ENCODE measurements at regions not wholly inside any gene's neighbourhood (a gene's known extent, or its start where the extent isn't known, plus 50 kb on each side); places are given as distances from the start of the nearest gene placed in this dataset.

DNA sequence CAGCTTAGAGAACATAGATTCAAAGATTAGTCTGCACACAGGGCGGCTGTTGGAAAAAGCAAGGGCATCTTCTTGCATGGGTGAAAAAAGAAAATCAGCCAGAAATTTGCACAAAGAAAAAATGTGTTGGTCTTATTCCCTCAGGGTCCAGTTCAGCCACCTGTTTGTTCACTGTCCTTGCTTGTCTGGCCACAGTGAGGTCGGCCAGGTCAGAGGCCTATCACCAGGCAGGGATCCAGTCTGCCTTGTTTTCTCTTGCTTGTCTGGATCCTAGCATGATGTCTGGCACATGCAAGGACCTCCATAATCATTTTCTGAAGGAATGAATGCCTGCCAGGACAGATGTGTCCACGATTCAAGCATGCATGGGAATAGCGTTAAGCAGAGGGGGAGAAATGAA, 359.1 kb upstream of the TBX3 start:
- DNase-seq = no peak

DNA sequence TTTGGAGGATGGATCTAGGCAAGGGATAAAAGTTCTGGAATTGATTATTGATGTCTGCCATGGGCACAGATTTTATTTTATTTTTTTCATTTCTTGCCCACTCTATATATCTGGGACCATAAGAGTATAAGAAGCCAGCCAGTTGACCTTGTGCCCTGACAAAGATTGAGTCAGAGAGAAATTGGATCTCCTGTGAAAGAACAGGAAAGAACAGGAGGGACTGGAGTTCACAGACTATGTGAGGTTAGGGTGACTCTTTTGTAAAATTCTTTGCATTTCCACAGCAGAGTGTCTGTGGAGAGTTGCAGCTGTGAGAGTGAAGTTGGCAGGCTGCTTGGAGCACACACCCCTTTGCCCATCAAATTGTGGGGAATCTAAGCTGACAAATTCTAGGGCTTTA, 358.4 kb upstream of the TBX3 start:
- no peak for DNase-seq

DNA sequence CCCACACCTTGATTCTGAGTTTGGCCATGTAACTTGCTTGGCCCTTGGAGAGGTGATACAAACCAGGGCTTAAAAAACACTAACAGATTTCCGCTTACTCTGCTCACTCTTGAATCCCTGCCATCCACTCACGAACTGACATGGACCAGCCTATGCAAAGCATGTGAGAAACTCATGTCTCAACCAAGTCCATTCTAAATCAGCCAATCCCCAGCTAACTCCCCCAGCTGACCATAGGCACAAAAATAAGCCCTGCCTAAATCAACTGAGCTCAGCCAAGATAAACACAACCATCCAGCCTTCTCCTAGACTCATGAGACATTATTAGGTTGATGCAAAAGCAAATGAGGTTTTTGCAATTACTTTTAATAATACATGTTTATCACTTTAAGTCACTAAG, 353.9 kb upstream of the TBX3 start:
- no peak for DNase-seq

DNA sequence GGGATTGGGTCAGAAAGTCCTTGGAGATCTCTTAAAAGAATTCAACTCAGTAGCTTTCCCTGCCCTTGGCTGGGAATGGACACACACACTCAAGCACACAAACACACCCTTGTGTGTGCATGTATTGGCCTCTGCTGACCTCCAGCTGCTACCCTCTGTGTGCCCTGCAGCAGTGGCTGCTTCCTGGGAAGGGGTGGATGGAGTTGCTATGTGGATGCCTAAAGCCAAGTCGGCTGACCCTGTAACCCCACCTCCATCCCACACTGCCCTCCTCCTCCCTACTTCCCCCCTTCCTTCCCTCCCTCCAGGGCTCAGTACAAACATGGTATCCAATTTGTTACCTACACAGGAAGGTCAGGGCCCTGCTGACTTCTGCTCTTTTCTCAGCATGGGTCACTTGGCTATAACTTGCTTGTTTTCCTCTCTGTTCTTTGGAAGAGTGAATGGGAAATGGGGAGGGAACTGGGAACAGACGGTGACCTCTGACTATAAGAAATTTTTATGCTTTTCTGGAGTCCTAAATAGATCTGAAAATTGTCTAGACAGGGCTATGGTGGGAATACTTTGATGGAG, 351.6 kb upstream of the TBX3 start:
- DNase-seq = no peak

DNA sequence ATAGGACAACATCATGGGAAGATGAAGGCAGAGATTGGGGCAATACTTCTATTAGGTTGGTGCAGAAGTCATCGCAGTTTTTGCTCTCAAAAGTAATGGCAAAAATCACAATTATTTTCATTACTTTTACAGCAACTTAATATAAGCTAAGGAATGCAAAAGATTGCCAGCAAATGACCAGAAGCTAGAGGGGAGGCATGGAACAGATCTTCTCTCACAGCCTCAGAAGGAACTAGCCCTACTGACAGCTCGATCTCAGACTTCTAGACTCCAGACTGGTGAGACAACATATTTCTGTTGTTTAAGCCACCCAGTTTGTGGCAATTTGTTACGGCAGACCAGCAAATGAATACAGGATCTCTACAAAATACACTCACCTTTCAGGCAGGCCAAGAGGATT, 348.5 kb upstream of the TBX3 start:
- no peak for DNase-seq

DNA sequence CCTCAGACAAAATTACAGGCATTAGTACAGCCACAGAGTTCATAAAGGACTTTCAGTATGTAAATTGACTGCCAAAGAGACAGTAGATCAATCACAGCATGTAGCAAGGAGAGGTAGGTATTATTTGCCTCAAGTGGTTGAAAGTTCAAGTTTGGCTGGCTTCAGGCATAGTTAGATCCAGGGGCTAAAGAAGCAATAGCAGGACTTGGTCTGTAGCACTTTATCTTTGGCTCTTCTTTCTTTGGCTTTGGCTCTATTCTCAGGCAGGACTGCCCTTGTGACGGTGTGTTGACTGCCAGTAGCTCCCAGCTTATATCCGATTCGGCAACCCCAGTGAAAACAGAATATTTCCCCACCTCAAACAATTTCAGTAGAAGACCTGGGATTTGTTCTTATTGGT, 346.0 kb upstream of the TBX3 start:
- DNase-seq = no peak

DNA sequence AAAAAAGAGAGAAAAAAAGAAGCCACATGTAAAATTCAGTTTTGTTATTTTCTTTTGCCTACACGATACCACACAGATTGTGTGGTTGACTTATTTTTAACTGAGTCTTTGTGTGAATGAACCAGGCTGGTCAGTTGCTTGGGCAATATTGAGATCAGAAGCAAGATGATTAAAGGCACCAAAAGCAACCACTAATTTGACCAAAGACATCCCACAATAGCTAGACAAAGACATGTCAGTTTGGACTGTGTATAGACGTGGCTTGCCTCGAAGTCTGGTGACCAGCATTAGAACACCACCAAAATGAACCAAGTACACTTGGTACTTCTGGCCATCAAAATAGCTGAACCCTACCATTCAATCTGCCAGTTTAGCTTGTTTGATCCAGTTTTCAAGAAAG, 340.6 kb upstream of the TBX3 start:
- no peak for DNase-seq

DNA sequence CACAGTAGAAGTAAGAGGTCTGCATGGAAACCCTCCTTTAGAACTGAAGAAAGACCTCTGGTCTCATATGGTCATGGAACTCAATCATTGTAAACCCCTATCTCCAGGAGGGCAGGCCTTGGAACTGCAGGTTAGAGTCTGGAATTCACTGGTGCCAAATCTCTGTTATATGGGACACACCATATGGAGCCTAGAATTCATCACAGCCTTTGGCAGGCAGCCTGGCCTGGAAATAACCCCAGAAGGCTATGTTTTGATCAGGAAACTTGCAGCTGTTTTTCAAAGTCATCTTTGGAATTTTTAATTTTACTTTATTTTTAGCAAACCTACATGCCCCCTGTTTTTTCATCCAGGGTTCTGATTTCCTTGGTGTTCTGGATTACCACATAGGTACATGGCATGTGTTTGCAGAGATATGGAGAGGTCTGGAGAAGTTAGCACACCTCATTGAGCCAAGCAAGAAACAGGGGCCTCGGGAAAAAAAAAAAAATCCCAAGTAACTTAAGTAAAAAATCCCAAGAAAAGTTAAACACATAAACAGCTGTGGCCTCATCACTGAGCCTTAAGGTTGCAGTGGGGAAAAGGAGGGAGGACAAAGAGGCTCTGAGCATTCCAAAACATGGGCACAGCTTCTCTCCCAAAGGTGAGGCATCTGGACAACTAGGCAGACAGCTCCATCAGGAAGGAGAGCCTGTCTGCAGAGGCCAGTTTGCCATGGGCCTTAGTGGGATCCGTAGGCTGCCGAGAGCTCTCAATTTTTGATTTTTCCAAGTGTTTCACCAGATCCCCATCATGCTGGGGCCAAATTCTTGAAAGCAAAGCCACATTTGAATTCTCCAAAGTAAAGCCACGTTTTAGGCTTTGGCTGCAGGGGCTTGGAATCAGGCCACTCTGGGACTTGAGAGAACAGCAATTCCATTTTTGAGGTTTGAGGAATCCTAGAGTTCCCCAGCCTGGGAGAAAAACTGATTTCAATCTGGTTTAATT, 339.6 kb upstream of the TBX3 start:
- DNase-seq = no peak

DNA sequence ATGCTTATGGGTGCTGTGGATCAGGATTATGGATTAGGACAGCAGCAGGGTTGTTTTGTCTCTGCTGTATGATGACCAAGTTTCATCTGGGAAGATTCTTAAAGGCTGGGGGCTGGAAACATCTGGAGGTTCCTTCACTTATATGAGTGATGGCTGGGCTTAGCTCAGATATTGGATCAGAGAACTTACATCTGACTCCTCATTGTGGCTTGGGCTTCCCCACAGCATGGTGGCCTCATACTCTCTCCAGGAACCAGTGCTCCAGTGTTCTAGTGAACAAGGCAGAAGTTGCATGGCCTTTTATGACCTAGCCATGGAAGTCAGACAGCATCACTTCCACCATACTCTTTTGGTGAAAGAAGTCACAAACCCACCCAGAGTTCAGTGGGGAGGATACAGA, 336.1 kb upstream of the TBX3 start:
- DNase-seq = no peak

DNA sequence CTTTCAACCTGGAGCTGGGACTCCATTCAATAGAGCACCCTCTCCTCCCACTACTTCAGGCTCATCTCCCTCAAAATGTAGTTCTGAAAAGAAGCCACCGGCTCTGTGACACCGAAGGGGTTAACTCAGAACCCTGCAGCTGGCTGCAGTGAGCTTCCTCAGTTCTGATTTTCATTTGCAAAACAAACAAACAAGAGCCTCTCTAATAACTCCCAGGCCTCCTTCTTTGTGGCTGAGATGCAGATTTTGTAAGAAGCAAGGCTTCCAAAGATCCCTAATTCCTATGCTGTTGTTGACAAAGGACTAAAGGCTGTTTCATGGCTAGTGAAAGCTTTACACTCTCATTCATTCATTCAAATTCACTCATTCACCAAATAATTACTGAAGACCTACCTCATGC, 333.4 kb upstream of the TBX3 start:
- no peak for DNase-seq

DNA sequence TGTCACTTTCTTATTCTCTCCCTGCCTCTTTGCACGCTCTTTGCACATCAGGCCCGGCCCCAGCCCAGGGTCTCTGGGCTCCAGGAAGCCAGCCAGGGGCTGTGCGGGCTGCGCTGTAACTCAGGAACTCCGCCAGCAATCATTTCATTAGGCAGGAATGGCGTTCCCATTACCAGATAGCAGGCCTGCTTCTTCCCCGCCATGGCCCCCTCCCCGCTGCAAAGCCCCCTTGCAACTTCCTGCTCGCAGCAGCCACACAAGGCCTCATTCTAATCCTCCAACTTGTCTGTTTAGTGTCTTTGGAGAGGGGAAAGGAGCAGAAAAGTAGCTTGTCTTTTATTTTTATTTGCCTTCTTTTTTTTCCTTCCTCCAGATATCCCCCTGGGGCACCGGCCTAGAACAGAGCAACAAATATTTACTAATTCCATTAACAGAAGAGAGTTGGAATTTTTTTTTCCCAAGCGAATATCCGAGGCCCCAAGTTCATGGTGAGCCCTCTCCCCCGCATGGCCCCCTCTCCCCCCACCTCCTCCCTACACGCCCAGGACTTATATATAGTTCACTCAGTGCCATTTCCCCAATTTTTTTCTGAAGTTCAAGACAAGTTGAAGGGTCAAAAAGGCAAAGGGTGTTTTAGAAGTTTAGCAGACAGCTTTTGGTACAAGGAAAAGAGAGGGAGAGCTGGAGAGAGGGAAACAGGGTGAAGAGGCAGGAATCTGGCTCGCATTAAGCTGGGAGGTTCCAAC, 329.4 kb upstream of the TBX3 start:
- no peak for DNase-seq

DNA sequence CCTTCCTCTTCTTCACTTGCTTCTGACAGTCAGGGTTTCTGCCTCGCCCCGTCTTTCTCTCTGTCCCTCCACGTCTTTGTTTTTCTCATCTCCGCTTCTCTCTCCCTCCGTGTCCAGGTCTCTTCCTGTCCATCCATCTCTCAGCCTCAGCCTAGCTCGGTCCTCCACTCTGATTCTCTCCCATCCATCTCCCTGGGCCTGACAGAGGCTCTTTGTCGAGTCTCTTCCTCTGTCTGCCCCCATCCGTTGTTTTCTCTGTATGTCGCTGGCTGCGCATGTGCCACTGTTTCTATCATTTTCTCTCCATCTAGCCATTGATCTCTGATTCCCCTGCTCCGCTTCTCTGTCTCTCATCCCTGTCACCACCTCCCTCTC, 328.9 kb upstream of the TBX3 start:
- DNase-seq = no peak

DNA sequence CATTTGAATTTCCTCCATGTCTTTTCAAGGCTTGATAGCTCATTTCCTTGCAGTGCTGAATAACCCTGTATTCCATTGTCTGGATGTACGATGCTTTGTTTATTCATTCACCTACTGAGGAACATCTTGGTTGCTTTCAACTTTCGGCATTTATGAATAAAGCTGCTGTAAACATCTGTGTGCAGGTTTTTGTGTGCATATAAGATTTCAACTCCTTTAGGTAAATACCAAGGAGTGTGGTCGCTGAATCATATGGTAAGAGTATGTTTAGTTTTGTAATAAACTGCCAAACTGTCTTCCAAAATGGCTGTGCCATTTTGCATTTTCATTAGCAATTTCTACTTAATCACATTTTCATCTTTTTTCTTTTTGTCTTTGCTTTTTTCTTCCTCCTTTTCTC, 327.7 kb upstream of the TBX3 start:
- no peak for DNase-seq

DNA sequence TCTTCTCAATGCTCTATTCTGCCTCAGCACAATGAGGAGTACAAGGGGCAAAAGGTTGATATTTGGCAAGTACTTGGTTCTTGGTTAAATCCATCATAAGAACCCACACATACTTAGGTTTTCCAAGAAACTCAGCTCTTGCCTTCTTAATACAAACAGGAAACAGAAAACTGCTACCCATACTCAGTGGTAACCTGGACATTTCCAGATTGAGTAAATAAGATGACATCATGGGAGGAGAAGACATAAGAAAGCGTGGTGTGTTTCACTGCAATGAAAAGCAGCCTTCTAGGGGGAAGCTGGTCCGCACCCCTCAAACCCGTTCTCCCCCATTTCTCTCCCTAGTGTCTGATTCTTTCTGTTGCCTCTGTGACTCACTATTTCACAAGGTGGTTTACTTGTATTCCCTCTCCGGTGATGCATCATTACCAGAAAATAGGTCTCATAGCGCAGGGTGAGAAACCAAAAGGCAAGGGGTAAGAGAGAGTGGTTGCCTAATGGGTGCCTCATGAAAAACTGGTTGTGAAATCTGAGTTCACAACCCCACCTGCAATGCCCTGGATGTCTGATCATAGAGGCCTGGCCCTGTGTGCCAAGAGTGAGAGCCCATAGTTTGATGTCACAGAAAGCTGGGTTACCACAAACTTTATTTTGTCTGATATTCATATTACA, 326.5 kb upstream of the TBX3 start:
- no peak for DNase-seq

DNA sequence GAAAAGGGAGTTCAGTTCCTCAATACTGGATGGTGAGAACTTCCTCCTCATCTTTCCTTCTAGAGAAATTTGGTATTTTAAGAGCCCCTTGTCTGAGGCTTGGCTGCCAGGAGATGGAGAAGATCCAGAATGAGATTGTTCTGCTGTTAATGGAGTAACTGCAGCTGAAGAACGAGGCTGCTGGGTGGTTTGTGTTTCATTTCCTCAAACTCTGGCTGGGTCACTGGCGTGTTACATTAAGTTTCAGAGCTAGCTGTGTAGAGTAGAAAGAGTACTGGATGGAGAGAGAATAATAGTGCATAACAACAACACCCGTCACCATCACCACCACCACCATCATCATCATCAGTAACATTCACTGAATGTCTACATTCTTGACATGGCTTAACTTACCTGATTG, 325.0 kb upstream of the TBX3 start:
- DNase-seq = no peak

DNA sequence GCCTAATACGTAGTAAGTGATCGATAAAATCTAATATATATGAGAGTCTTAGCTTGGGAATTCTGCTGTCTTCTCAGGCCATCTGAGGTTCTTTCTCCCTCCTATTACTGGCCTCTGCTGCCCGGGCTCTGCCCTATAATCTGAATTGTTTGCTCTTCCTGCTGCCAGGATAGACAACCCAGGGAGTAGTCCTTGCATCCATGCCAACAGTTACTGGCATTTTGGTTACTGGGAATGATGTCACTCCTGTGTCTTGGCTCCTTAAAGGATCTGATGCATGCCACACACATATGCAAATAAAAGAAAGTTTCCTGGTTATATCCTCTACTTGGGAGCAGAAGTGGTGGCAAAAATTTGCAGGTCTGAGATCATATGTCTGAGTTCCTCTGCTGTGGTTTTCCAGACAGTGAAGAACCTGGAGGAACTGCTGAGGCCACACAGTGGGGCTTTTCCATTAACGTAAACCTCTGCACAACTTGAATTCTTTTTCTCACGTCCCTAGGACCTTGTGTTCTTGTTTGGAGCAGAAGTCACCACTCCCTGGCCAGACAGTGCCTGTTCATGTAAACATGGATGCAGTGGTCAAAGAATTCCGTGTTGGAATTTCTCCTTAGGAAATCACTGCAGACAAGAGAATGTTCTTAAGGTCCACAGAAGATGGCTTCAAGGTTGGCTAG, 320.6 kb upstream of the TBX3 start:
- DNase-seq = no peak

DNA sequence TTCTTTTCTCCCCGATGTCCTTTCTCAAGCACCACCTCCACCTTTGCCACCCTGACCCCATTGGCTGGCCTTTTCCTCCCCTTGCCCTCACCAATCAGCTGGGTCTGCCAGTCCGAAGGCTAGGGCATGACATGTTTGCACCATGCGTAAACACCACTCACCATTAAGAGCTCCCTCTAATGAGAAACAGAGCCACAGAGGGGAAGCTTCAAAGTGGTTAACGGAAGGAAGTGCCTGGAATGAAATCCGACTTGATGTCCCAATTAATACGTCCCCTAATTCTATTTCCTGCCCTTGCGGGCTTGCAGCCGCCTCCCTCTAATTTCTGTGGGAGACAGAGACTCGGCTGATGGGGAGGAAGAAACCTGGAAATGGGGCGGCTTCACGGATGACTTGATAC, 318.5 kb upstream of the TBX3 start:
- no peak for DNase-seq

DNA sequence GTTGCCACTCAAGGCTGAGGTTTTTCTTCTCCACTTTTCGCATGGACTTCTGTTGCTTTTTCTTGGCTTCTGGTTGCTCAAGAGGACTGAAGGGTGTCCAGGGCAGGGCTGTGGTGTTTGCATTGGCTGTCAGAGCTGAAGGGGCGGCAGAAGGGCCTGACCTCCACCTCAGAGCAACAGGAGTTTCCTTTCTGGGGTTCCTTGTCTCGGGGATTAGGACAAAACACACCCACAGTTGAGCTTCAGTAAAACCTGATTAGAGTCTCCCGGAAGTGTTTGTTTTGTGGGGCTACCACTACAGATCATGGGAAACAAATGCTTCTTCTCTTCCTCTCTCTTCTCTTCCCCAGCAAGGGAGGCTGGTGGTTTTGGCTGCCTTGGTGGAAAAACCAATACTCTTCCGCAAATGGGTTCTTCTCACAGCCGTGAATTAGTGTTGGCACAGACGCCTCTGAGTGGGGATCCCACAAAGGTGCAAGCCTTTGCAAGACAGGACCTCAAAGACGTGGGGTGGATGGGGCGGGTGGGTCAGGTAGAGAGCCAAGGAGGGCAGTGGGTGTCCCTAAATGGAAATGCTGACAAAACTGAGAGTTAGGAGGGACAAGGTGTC, 317.7 kb upstream of the TBX3 start:
- DNase-seq = no peak

DNA sequence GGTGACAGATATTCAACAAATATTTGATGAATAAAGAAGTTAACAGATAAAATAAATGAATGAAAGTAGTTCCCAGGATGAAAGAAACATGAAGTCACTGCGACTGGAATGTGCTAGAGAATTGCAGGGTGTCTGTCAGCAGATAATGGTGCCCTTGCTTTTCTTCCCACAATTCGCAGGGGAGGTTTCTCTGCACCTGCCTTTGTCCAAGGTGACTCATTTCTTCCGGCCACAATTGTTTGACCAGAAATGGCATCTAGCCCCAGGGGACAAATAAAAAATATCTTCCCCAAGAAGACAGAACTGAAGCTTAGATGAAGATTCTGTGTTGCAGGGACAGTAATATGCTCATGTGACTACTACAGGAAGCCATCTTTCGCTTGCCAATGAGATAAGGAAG, 316.1 kb upstream of the TBX3 start:
- DNase-seq = no peak

DNA sequence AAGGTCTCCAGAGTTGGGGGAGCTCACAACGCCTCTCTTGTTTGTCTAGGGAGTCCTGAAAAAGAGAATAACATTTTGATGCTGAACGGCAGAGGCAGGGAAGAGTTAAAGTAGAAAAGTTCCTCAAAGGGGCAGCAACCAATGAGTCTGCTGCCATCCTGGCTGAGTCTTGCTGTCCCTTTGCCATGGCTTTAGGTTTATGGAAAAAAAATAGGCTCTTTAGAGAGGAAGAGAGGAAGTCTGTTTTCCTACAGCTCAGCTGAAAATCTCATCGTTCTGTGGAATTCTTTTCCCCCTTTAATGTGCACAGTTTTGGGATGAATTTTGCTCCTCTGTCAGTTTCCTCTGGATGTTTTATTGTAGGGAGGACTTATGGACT, 314.8 kb upstream of the TBX3 start:
- DNase-seq = no peak

DNA sequence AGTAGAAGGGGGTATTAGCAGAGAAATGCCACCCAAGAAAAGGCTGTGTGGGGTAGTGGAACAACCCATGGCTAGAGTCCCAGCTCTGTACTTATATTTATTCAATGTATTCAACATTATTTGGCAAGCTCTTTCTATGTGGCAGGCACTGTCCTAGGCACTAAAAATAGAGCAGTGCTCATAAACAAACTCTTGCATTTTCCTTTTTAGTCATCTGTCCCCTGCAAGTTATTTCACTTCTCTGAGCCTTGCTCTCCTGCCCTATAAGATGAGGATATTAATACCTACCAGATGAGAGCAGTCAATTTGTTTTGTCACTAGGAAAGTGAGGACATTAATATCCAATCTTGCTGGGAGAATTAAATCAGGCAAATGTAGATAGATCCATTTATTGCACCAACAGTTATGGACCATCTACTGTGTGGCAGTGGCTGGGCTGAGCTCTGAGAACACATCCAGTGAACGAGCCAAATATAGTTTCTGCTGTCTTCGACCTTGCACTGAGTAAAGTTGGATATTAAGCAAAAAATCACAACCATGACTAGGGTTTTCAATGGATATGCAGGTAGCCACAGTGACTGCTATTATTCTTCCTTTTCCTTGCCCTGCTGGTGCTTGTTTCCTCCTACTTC, 314.3 kb upstream of the TBX3 start:
- no peak for DNase-seq

DNA sequence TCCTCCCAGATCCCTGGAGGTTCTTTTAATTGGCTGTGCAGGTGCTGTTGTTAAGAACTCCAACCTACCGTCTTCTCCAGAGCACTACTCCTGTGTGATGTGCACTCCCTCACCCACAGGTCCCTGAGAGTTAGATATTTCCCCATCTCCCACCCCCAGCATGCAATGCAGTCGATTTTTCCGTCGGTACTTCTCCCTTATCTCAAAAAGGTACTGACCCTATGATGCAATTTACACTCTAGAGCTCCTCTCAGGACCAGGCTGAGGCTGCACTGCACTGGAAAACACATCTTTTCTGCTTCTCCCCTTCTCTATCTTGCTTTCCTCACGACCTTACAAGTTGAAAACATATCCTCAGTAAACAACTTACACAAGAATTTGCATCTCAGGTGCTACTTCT, 312.4 kb upstream of the TBX3 start:
- DNase-seq = no peak

Data from CD4-positive, alpha-beta T cell treated with Interferon gamma for 1 hour (primary cell).